ENCODE measurements at regions not wholly inside any gene's neighbourhood (a gene's known extent, or its start where the extent isn't known, plus 50 kb on each side); places are given as distances from the start of the nearest gene placed in this dataset.

DNA sequence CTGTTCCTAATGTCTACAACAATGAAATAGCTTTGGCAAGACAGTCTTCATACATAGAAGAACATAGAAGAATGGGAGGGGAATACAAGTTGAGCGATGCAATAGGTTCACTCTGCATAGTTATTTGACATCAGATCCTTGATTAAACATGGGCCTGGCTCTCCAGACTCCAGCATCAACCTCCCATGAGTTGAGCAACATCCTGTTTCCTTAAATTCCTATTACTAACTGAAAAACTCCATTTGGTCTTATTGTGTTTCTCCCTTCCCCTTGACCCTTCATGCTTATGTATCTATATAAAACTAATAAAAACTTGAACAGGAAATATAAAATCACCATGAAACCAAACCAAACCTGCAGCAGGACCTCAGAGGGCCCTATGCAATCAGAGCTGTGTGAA, 304.5 kb upstream of the SATB1 start:
- TF ChIP-seq CTCF (IDR thresholded peaks at IDR 0.05; ENCODE audit: low read length) = no peak
- TF ChIP-seq EZH2 (IDR thresholded peaks at IDR 0.05; ENCODE audit: borderline replicate concordance, low read length) = no peak
